SJCRH30 (cell line): ENCODE measurements at regions not wholly inside any gene's neighbourhood (a gene's known extent, or its start where the extent isn't known, plus 50 kb on each side); places are given as distances from the start of the nearest gene placed in this dataset.
"Not testable (repeated sequence)": the region's sequence is repeated elsewhere in the genome, so short reads cannot be mapped to it uniquely, and the experiment has no call there.

Experiments
- DNase-seq, 2 experiments: peaks; one replicate each; pipeline ENCODE4 v3.0.0-alpha.2; 2015 to 2020
- H3K27ac ChIP-seq: fragments of 250-450 bp; sonication (Bioruptor Pico); 2 replicates; pipeline ENCODE4 v1.5.1; 2020; ENCODE audit warnings: mild to moderate bottlenecking, moderate library complexity
- H3K27me3 ChIP-seq: fragments of 250-450 bp; sonication (Bioruptor Pico); 2 replicates; pipeline ENCODE4 v1.5.1; 2020; ENCODE audit warnings: mild to moderate bottlenecking, moderate library complexity
- H3K36me3 ChIP-seq: fragments of 250-450 bp; sonication (Bioruptor Pico); 2 replicates; pipeline ENCODE4 v1.5.1; 2020; ENCODE audit warnings: mild to moderate bottlenecking, moderate library complexity
- H3K4me1 ChIP-seq: fragments of 250-450 bp; sonication (Bioruptor Pico); 2 replicates; pipeline ENCODE4 v1.5.1; 2020; ENCODE audit warnings: mild to moderate bottlenecking, moderate library complexity
- H3K4me3 ChIP-seq: fragments of 250-450 bp; sonication (Bioruptor Pico); 2 replicates; pipeline ENCODE4 v1.5.1; 2020; ENCODE audit warnings: mild to moderate bottlenecking, moderate library complexity
- H3K9me3 ChIP-seq: fragments of 250-450 bp; sonication (Bioruptor Pico); replicated peaks from 2 replicates; pipeline ENCODE4 v1.5.1; 2020; ENCODE audit warnings: mild to moderate bottlenecking, moderate library complexity

DNA sequence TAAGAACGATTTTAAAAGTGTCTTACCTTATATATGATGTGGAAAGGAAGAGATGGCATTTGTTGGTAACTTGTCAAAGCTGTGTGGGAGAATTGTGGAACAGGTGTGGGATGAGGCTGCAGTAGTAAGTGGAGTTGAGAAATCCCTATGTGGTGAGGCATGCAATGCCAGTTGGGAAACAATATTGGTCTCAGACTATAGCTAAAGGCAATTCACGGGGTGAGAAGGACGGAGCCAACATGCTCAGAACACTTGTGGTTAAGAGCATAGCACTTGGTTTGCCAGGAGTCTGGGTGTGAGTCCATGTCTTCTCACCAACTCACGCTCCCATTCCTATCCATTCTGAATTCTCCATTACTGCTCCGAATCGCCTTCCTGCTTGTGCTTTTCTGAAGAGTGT is 615.6 kb upstream of the ADAMTS9 start:
- no peaks in the 10 kb centered on the region for H3K36me3 ChIP-seq
- H3K4me1 ChIP-seq, result no peaks in the 10 kb centered on the region
- no peak overlapping the region for H3K4me3 ChIP-seq
- H3K27me3 ChIP-seq, result no peaks in the 10 kb centered on the region
- no peaks in the 10 kb centered on the region for H3K9me3 ChIP-seq
- H3K27ac ChIP-seq, result peak overlapping the region; percentile 50
- DNase-seq, result peak; percentile 55 to 75

DNA sequence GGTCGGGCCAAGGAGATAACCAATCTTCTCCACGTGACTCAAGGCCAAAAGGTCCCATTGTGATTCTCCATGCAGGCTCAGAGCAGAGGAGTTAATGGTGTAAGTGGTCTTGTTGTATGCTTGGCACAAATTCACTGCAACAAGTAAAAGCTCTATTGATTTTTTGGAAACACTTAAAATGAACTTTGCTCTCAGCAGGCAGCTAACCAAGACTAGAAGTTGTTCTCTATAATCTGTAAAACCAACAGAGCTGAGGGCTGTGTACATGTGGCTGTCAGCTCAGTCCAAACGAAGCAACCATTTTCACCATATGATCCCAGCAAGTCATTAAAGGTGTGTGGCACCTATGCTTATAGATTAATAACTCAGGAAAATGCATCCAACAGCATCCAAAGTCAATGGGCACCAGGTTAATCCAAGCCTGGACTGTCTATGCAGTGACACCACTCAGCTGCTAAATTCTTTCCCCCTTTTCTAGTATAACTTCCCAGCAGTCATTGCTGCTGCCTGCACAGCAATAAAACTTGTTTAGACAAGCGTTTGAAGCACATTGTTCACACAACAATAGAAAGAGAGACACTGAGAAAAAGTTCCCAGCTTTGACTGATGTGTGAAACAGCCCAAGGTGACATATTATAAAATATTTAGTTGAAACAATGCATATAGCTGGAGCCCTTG is 603.8 kb upstream of the ADAMTS9 start:
- Histone ChIP-seq H3K9me3 (no peaks in the 10 kb centered on the region), H3K27me3 (no peaks in the 10 kb centered on the region), H3K27ac (no peak overlapping the region), H3K36me3 (no peaks in the 10 kb centered on the region), H3K4me3 (no peak overlapping the region), H3K4me1 (no peaks in the 10 kb centered on the region)
- DNase-seq, result no peak

GRCh38 chr3:65288776-65289175 is 601.0 kb upstream of the ADAMTS9 start:
- no peak overlapping the region for H3K4me3 ChIP-seq
- no peaks in the 10 kb centered on the region for H3K27me3 ChIP-seq
- no peaks in the 10 kb centered on the region for H3K4me1 ChIP-seq
- H3K36me3 ChIP-seq, result no peaks in the 10 kb centered on the region
- DNase-seq, result no peak
- no peaks in the 10 kb centered on the region for H3K9me3 ChIP-seq
- no peak overlapping the region for H3K27ac ChIP-seq

DNA sequence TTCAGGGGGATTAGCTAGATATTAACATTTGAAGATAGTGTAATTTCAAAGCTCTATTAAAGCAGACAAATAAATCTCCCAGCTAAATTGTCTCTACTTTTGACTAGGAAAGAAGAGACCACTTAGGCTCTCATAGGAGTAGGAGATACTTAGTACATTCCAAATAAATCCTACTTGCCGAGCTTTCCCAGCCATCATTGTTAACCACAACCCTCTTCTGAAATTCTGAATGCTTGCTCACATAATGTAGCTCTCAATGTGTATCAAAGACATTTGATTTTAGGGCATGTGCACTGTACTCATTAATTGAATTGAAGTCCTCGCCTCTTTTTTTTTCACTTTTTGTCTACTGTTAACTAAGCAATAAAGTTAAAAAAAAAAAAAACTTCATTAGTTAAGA is 598.2 kb upstream of the ADAMTS9 start:
- no peaks in the 10 kb centered on the region for H3K27me3 ChIP-seq
- DNase-seq, result no peak
- H3K36me3 ChIP-seq, result no peaks in the 10 kb centered on the region
- H3K4me1 ChIP-seq, result no peaks in the 10 kb centered on the region
- H3K27ac ChIP-seq, result no peak overlapping the region
- H3K4me3 ChIP-seq, result no peak overlapping the region
- H3K9me3 ChIP-seq, result no peaks in the 10 kb centered on the region

DNA sequence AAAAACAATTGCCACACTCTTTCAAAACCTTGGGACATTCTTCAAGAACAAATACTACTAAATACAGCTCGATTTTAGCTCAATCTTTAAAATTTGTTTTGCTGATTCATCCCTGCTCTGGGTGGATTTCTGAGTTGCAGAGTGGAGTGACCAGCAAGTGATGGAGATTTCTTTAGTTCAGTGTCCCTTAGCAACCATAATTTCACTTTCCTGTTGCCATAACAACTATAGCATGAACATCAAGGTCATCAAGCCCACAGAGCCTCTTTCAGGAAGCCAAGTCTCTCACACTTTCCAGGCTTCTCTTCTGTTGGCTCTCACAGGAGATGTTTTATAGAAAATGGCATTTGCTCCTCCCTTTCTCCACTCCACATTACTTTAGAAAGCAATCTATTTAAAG is 597.2 kb upstream of the ADAMTS9 start:
- DNase-seq, result no peak
- no peak overlapping the region for H3K27ac ChIP-seq
- H3K4me3 ChIP-seq, result no peak overlapping the region
- no peaks in the 10 kb centered on the region for H3K36me3 ChIP-seq
- no peaks in the 10 kb centered on the region for H3K27me3 ChIP-seq
- no peaks in the 10 kb centered on the region for H3K9me3 ChIP-seq
- no peaks in the 10 kb centered on the region for H3K4me1 ChIP-seq

DNA sequence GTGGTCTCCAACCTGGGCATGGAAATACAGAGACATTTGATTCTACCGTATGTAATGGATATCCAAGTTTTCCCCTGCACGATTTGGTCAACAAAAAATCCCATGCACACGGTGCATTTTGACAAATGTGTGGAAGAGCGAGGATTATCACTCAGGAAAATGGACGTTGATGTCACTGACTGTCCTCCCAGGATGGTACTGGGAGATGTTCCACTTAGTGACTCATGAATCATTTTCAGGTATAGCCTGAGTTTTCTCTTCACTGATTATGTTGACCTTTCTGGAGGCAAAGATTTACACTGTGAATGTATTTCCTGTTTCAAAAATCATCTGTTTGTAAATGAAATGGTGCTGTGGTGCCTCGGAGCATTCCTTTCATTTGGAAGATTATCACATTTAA is 596.7 kb upstream of the ADAMTS9 start:
- H3K27ac ChIP-seq, result no peak overlapping the region
- H3K4me3 ChIP-seq, result no peak overlapping the region
- H3K4me1 ChIP-seq, result no peaks in the 10 kb centered on the region
- H3K9me3 ChIP-seq, result no peaks in the 10 kb centered on the region
- no peaks in the 10 kb centered on the region for H3K27me3 ChIP-seq
- H3K36me3 ChIP-seq, result no peaks in the 10 kb centered on the region
- DNase-seq, result no peak

GRCh38 chr3:65279225-65279782 is 591.5 kb upstream of the ADAMTS9 start:
- no peak overlapping the region for H3K27ac ChIP-seq
- H3K4me1 ChIP-seq, result no peaks in the 10 kb centered on the region
- H3K4me3 ChIP-seq, result no peak overlapping the region
- no peaks in the 10 kb centered on the region for H3K36me3 ChIP-seq
- H3K9me3 ChIP-seq, result no peaks in the 10 kb centered on the region
- no peaks in the 10 kb centered on the region for H3K27me3 ChIP-seq
- no peak for DNase-seq

GRCh38 chr3:65277798-65278197 is 590.0 kb upstream of the ADAMTS9 start:
- H3K4me3 ChIP-seq, result no peak overlapping the region
- no peak for DNase-seq
- no peaks in the 10 kb centered on the region for H3K9me3 ChIP-seq
- no peaks in the 10 kb centered on the region for H3K27me3 ChIP-seq
- no peak overlapping the region for H3K27ac ChIP-seq
- no peaks in the 10 kb centered on the region for H3K36me3 ChIP-seq
- H3K4me1 ChIP-seq, result no peaks in the 10 kb centered on the region

GRCh38 chr3:65276551-65276950 is 588.8 kb upstream of the ADAMTS9 start:
- Histone ChIP-seq H3K36me3 (no peaks in the 10 kb centered on the region), H3K27ac (no peak overlapping the region), H3K4me1 (no peaks in the 10 kb centered on the region), H3K4me3 (no peak overlapping the region), H3K9me3 (no peaks in the 10 kb centered on the region), H3K27me3 (no peaks in the 10 kb centered on the region)
- no peak for DNase-seq

DNA sequence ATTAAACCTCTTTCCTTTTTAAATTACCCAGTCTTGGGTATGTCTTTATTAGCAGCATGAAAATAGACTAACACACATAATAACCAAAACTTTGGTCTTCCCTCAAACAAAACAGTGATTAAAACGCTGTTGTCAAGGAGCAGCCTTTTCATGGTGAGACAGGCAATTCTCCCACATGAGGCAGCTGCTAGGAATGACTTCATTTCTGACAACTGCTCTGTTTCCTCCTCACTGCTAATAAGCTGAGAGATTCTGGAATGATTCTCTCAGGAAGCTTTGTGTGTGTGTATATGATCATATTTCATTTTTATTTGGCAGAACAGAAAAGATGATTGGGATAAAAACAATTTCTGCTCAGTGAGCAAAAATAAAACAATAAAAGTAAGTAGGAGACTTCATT is 580.6 kb upstream of the ADAMTS9 start:
- H3K4me1 ChIP-seq, result peaks cover 21% of the 10 kb centered on the region
- no peak overlapping the region for H3K4me3 ChIP-seq
- peak; percentile 49 to 74 for DNase-seq
- H3K36me3 ChIP-seq, result no peaks in the 10 kb centered on the region
- H3K27me3 ChIP-seq, result no peaks in the 10 kb centered on the region
- peak overlapping the region; percentile 85 for H3K27ac ChIP-seq
- H3K9me3 ChIP-seq, result no peaks in the 10 kb centered on the region

DNA sequence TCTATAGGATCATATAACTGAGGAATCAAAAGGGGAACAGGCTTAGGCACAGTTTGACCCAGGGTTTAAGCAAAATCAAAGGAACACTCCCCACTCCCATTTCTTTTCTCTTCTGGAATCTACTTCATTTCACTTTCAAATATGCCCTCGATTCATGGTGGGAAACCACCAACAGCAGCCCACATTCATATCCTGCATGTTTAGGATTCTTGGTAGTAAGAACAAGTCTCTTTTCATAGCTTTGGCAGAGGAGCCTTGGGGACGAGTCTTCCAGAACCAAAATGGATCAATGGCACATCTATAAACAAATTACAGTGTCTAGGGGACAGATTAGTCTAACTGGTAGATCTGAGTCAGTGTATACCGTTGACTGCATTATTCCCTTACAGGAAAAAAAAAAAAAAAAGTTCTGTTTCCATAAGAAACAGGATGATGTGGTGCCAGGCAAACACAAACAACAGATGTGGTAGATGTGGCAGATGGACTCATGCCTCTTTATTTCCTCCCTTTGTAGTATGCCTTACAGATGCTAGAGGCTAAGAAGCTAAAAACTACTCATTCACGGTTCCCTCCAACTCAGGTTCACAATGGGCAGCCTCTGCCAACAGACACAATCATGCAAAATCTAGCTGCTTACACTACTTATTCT is 578.3 kb upstream of the ADAMTS9 start:
- Histone ChIP-seq H3K36me3 (no peaks in the 10 kb centered on the region), H3K27me3 (no peaks in the 10 kb centered on the region), H3K27ac (no peak overlapping the region), H3K4me1 (peaks cover 21% of the 10 kb centered on the region), H3K9me3 (no peaks in the 10 kb centered on the region), H3K4me3 (no peak overlapping the region)
- DNase-seq, result no peak

DNA sequence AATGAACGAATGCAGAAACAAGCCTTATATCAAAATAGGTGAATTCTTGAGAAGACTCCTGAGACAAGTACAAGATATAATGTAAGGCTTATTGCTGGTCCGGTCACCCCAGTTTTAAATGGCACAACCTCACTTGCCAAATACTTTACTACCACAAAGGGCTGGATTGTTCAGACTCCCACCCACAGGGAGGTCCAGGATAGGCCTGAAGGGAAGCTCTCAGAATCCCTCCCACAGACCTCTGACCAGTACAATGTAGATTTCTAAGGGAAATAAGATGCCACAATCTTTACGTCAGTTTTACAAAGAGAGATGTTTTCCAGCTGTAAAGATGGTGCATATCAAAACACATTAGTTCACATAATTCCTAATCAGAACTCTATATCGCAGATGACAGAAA is 577.7 kb upstream of the ADAMTS9 start:
- no peak for DNase-seq
- Histone ChIP-seq H3K4me1 (peaks cover 21% of the 10 kb centered on the region), H3K27me3 (no peaks in the 10 kb centered on the region), H3K4me3 (no peak overlapping the region), H3K27ac (no peak overlapping the region), H3K36me3 (no peaks in the 10 kb centered on the region), H3K9me3 (no peaks in the 10 kb centered on the region)

DNA sequence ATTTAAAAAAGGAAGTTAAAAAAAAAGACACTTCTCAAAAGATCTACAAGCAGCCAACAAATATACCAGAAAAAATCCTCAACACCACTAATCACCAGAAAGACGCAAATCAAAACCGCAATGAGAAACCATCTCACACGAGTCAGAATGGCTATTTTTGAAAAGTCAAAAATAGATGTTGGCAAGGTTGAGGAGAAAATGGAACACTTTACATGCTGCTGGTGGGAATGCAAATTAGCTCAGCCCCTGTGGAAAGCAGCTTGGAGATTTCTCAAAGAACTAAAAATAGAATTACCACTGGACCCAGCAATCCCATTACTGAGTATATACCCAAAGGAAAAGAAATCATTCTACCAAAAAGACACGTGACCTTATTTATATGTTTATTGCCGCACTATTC is 574.7 kb upstream of the ADAMTS9 start:
- H3K9me3 ChIP-seq, result no peaks in the 10 kb centered on the region
- no peaks in the 10 kb centered on the region for H3K36me3 ChIP-seq
- H3K27ac ChIP-seq, result no peak overlapping the region
- DNase-seq, result no peak
- H3K4me3 ChIP-seq, result no peak overlapping the region
- H3K4me1 ChIP-seq, result peaks cover 6% of the 10 kb centered on the region
- no peaks in the 10 kb centered on the region for H3K27me3 ChIP-seq

DNA sequence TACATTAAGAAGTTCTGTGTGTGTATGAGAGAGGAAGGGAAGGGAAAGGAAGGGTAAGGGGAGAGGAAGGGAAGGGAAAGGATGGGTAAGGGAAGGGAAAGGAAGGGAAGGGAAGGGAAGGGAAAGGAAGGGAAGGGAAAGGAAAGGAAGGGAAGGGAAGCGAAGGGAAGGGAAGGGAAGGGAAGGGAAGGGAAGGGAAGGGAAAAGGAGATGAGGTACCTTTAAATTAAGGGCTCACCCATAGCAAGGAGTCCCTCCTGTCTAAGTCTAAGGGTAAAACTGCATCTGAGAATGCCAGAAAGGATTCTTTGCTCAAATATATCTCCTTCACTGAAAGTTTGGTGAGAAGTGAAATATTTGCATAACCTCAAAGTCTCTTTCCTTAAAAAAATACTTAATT is 572.1 kb upstream of the ADAMTS9 start:
- H3K36me3 ChIP-seq, result no peaks in the 10 kb centered on the region
- H3K27ac ChIP-seq, result no peak overlapping the region
- no peak for DNase-seq
- H3K27me3 ChIP-seq, result no peaks in the 10 kb centered on the region
- no peaks in the 10 kb centered on the region for H3K9me3 ChIP-seq
- H3K4me1 ChIP-seq, result no peaks in the 10 kb centered on the region
- H3K4me3 ChIP-seq, result no peak overlapping the region

- not testable (repeated sequence) for H3K4me1 ChIP-seq, H3K27ac ChIP-seq, H3K4me3 ChIP-seq, DNase-seq, H3K9me3 ChIP-seq, H3K27me3 ChIP-seq, H3K36me3 ChIP-seq
Observed at GRCh38 chr3:65252914-65253313, 565.1 kb upstream of the ADAMTS9 start.

- Histone ChIP-seq H3K27me3 (no peaks in the 10 kb centered on the region), H3K4me1 (no peaks in the 10 kb centered on the region), H3K27ac (no peak overlapping the region), H3K4me3 (no peak overlapping the region), H3K36me3 (no peaks in the 10 kb centered on the region), H3K9me3 (no peaks in the 10 kb centered on the region)
- DNase-seq, result no peak
Observed at GRCh38 chr3:65252266-65252665, 564.5 kb upstream of the ADAMTS9 start.
